ENCODE measurements at regions not wholly inside any gene's neighbourhood (a gene's known extent, or its start where the extent isn't known, plus 50 kb on each side); places are given as distances from the start of the nearest gene placed in this dataset.

DNA sequence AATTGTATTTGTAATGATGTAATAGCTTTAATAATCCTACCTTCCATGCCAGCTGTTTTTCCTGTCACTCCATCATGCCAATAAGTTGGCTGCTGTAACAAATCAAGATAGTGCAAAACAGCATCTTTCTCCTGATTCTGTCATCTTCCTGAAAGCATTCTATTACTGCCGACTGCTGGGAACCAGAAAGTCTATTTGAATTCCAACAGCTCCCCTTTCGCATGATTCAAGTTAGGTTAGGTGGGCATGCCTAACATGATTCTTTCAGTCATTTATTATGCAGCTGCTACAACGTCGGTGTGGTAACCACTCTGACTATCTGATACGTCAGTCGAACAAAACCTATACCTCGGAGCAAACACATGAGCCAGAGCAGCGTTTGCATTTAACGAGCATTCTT is 127.9 kb upstream of the DMD start:
- no peak for TF ChIP-seq RAD21 (conservative IDR thresholded peaks at IDR 0.05 in 1 of 2, IDR thresholded peaks at IDR 0.05 in 1 of 2)
- no peak for TF ChIP-seq MAZ (IDR thresholded peaks at IDR 0.05; ENCODE audit: borderline replicate concordance, low read depth, low read length)
- no peak for TF ChIP-seq CEBPB (IDR thresholded peaks at IDR 0.05)
- no peak for TF ChIP-seq EP300 (IDR thresholded peaks at IDR 0.05)
- no peak for TF ChIP-seq CTCF (IDR thresholded peaks at IDR 0.05)
- TF ChIP-seq SMC3 (IDR thresholded peaks at IDR 0.05), result no peak

Measured in A549 (cell line).